ENCODE measurements at regions not wholly inside any gene's neighbourhood (a gene's known extent, or its start where the extent isn't known, plus 50 kb on each side); places are given as distances from the start of the nearest gene placed in this dataset.

DNA sequence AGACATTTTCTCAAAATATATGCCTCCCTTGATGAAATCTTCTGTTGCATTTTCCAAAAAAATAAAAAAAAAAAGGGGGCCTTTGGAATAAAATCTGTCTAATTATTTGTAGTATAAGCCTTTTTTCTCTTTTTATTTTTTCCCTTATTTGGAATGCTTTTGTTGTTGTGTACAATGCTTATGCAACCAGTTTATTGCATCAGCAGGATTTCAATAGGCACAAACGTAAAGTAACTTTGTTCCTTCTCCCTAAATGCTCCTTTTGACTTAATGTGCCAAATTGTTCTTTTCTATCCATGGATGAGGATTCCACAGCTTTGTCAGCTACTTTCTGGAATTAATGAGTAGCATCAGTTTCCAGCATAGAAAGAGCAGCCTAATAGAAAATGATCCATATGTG is 59.6 kb upstream of the HPGD start:
- ChIA-PET POLR2A (no interaction called here), CTCF (no interaction called here)
- no peak overlapping the region for H3K4me3 Mint-ChIP-seq
- ATAC-seq (no peak), DNase-seq (ENCODE audit: low spot score) (no peak)
- peaks cover 3% of the 10 kb centered on the region for H3K9me3 Mint-ChIP-seq
- H3K27ac Mint-ChIP-seq = no peak overlapping the region
- no peak for TF ChIP-seq SP1 (CRISPR knock-in tag; conservative IDR thresholded peaks at IDR 0.05)
- TF ChIP-seq, protein P1, sequence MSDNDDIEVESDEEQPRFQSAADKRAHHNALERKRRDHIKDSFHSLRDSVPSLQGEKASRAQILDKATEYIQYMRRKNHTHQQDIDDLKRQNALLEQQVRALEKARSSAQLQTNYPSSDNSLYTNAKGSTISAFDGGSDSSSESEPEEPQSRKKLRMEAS (CRISPR knock-in tag; IDR thresholded peaks at IDR 0.05) = no peak
- TF ChIP-seq OVOL2 (CRISPR knock-in tag; IDR thresholded peaks at IDR 0.05; ENCODE audit: borderline replicate concordance) = no peak
- TF ChIP-seq ESRRA (CRISPR knock-in tag; IDR thresholded peaks at IDR 0.05; ENCODE audit: borderline replicate concordance) = no peak
- TF ChIP-seq, protein P2, sequence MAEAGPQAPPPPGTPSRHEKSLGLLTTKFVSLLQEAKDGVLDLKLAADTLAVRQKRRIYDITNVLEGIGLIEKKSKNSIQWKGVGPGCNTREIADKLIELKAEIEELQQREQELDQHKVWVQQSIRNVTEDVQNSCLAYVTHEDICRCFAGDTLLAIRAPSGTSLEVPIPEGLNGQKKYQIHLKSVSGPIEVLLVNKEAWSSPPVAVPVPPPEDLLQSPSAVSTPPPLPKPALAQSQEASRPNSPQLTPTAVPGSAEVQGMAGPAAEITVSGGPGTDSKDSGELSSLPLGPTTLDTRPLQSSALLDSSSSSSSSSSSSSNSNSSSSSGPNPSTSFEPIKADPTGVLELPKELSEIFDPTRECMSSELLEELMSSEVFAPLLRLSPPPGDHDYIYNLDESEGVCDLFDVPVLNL (CRISPR knock-in tag; IDR thresholded peaks at IDR 0.05; ENCODE audit: borderline replicate concordance, low read depth) = no peak
- no peak for TF ChIP-seq ZNF219 (CRISPR knock-in tag; IDR thresholded peaks at IDR 0.05; ENCODE audit: borderline replicate concordance)
- TF ChIP-seq, protein P3, sequence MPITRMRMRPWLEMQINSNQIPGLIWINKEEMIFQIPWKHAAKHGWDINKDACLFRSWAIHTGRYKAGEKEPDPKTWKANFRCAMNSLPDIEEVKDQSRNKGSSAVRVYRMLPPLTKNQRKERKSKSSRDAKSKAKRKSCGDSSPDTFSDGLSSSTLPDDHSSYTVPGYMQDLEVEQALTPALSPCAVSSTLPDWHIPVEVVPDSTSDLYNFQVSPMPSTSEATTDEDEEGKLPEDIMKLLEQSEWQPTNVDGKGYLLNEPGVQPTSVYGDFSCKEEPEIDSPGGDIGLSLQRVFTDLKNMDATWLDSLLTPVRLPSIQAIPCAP (CRISPR knock-in tag; IDR thresholded peaks at IDR 0.05) = no peak
- TF ChIP-seq FOXP1 (CRISPR knock-in tag; IDR thresholded peaks at IDR 0.05; ENCODE audit: borderline replicate concordance) = no peak
- TF ChIP-seq MXD4 (CRISPR knock-in tag; IDR thresholded peaks at IDR 0.05; ENCODE audit: borderline replicate concordance) = no peak
- H3K27me3 Mint-ChIP-seq (ENCODE audit: low read depth) = no peaks in the 10 kb centered on the region
- peaks cover 8% of the 10 kb centered on the region for H3K4me1 Mint-ChIP-seq
- peaks cover 6% of the 10 kb centered on the region for H3K36me3 Mint-ChIP-seq

DNA sequence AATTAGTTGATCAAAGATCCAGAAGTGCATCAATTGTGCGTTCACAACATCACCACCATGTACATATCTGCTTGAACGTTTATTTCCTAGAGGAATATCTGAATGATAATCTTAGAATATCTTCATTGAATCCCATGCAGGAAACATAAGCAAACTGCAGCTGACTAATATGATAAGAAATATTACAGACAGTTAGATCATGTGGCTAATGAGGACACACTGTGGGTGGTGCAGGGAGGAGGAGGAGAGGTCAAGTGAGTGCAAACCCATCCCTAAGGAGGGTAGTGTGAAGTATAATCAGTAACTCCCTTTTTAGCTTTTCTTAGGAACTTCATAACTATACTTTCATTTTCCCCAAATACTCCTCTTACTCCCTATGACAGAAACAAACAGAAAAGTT is 58.3 kb upstream of the HPGD start:
- no peak for DNase-seq (ENCODE audit: low spot score)
- Mint-ChIP-seq H3K4me3 (no peak overlapping the region), H3K4me1 (peaks cover 13% of the 10 kb centered on the region), H3K36me3 (peaks cover 4% of the 10 kb centered on the region; the same call in 1 of the 2 replicates), H3K27ac (no peak overlapping the region), H3K27me3 (ENCODE audit: low read depth) (no peaks in the 10 kb centered on the region), H3K9me3 (peaks cover 6% of the 10 kb centered on the region)
- no peak for TF ChIP-seq PRRX2 (CRISPR knock-in tag; IDR thresholded peaks at IDR 0.05)
- ChIA-PET CTCF (no interaction called here), POLR2A (no interaction called here)
- ATAC-seq = no peak

DNA sequence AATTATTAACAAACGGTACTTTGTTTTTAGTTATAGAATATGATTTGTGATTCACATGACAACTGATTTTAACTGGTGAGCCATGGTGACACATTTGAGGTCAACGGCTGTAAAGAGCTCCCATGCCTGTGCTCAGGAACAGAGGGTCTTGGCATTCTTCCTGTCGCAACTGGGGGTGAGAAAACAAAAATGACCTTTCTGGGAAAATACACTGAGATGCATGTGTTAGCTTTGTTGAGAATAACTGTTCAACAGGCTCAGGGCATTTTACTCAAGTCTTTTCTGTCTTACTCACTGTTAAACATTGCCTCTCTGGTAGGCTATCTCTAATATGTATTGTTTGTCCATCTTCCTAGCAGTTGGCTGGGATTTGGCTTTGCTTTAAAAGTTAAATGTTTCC is 57.1 kb upstream of the HPGD start:
- ATAC-seq (no peak), DNase-seq (ENCODE audit: low spot score) (no peak)
- ChIA-PET POLR2A (no interaction called here), CTCF (no interaction called here)
- Mint-ChIP-seq H3K4me1 (peaks cover 9% of the 10 kb centered on the region; the same call in 1 of the 2 replicates), H3K4me3 (no peak overlapping the region), H3K27me3 (ENCODE audit: low read depth) (no peaks in the 10 kb centered on the region), H3K36me3 (no peaks in the 10 kb centered on the region), H3K27ac (no peak overlapping the region), H3K9me3 (peaks cover 6% of the 10 kb centered on the region)
- TF ChIP-seq, protein P4, sequence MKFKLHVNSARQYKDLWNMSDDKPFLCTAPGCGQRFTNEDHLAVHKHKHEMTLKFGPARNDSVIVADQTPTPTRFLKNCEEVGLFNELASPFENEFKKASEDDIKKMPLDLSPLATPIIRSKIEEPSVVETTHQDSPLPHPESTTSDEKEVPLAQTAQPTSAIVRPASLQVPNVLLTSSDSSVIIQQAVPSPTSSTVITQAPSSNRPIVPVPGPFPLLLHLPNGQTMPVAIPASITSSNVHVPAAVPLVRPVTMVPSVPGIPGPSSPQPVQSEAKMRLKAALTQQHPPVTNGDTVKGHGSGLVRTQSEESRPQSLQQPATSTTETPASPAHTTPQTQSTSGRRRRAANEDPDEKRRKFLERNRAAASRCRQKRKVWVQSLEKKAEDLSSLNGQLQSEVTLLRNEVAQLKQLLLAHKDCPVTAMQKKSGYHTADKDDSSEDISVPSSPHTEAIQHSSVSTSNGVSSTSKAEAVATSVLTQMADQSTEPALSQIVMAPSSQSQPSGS (CRISPR knock-in tag; IDR thresholded peaks at IDR 0.05; ENCODE audit: borderline replicate concordance, low read depth) = no peak
- no peak for TF ChIP-seq NFE2L1 (CRISPR knock-in tag; IDR thresholded peaks at IDR 0.05)
- no peak for TF ChIP-seq FOXK1 (CRISPR knock-in tag; IDR thresholded peaks at IDR 0.05)
- TF ChIP-seq NFYB (CRISPR knock-in tag; conservative IDR thresholded peaks at IDR 0.05; ENCODE audit: low read depth) = no peak
- no peak for TF ChIP-seq JUN (CRISPR knock-in tag; IDR thresholded peaks at IDR 0.05)
- TF ChIP-seq ESRRA (CRISPR knock-in tag; IDR thresholded peaks at IDR 0.05; ENCODE audit: borderline replicate concordance) = no peak
- TF ChIP-seq ATF1 (CRISPR knock-in tag; IDR thresholded peaks at IDR 0.05) = no peak
- TF ChIP-seq, protein P5, sequence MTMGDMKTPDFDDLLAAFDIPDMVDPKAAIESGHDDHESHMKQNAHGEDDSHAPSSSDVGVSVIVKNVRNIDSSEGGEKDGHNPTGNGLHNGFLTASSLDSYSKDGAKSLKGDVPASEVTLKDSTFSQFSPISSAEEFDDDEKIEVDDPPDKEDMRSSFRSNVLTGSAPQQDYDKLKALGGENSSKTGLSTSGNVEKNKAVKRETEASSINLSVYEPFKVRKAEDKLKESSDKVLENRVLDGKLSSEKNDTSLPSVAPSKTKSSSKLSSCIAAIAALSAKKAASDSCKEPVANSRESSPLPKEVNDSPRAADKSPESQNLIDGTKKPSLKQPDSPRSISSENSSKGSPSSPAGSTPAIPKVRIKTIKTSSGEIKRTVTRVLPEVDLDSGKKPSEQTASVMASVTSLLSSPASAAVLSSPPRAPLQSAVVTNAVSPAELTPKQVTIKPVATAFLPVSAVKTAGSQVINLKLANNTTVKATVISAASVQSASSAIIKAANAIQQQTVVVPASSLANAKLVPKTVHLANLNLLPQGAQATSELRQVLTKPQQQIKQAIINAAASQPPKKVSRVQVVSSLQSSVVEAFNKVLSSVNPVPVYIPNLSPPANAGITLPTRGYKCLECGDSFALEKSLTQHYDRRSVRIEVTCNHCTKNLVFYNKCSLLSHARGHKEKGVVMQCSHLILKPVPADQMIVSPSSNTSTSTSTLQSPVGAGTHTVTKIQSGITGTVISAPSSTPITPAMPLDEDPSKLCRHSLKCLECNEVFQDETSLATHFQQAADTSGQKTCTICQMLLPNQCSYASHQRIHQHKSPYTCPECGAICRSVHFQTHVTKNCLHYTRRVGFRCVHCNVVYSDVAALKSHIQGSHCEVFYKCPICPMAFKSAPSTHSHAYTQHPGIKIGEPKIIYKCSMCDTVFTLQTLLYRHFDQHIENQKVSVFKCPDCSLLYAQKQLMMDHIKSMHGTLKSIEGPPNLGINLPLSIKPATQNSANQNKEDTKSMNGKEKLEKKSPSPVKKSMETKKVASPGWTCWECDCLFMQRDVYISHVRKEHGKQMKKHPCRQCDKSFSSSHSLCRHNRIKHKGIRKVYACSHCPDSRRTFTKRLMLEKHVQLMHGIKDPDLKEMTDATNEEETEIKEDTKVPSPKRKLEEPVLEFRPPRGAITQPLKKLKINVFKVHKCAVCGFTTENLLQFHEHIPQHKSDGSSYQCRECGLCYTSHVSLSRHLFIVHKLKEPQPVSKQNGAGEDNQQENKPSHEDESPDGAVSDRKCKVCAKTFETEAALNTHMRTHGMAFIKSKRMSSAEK (CRISPR knock-in tag; IDR thresholded peaks at IDR 0.05; ENCODE audit: borderline replicate concordance) = no peak
- TF ChIP-seq, protein P6, sequence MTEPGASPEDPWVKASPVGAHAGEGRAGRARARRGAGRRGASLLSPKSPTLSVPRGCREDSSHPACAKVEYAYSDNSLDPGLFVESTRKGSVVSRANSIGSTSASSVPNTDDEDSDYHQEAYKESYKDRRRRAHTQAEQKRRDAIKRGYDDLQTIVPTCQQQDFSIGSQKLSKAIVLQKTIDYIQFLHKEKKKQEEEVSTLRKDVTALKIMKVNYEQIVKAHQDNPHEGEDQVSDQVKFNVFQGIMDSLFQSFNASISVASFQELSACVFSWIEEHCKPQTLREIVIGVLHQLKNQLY (CRISPR knock-in tag; IDR thresholded peaks at IDR 0.05) = no peak
- TF ChIP-seq, protein P7, sequence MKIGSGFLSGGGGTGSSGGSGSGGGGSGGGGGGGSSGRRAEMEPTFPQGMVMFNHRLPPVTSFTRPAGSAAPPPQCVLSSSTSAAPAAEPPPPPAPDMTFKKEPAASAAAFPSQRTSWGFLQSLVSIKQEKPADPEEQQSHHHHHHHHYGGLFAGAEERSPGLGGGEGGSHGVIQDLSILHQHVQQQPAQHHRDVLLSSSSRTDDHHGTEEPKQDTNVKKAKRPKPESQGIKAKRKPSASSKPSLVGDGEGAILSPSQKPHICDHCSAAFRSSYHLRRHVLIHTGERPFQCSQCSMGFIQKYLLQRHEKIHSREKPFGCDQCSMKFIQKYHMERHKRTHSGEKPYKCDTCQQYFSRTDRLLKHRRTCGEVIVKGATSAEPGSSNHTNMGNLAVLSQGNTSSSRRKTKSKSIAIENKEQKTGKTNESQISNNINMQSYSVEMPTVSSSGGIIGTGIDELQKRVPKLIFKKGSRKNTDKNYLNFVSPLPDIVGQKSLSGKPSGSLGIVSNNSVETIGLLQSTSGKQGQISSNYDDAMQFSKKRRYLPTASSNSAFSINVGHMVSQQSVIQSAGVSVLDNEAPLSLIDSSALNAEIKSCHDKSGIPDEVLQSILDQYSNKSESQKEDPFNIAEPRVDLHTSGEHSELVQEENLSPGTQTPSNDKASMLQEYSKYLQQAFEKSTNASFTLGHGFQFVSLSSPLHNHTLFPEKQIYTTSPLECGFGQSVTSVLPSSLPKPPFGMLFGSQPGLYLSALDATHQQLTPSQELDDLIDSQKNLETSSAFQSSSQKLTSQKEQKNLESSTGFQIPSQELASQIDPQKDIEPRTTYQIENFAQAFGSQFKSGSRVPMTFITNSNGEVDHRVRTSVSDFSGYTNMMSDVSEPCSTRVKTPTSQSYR (CRISPR knock-in tag; IDR thresholded peaks at IDR 0.05) = no peak
- no peak for TF ChIP-seq IRF2 (CRISPR knock-in tag; IDR thresholded peaks at IDR 0.05; ENCODE audit: borderline replicate concordance, low read depth)
